KMS-11 (cell line): ENCODE measurements at regions not wholly inside any gene's neighbourhood (a gene's known extent, or its start where the extent isn't known, plus 50 kb on each side); places are given as distances from the start of the nearest gene placed in this dataset.

Source experiments
- H2AFZ ChIP-seq: fragments of 200-600 bp; sonication (generic); 2 replicates; pipeline ENCODE4 v1.6.1; 2016; ENCODE audit warnings: antibody characterized with exemption, mixed run types, low read depth
- H3K27ac ChIP-seq: fragments of 200-600 bp; sonication (generic); 2 replicates; pipeline ENCODE4 v1.6.1; 2016; ENCODE audit warnings: mild to moderate bottlenecking, mixed run types
- H3K27me3 ChIP-seq: fragments of 200-600 bp; sonication (generic); 2 replicates; pipeline ENCODE4 v1.6.1; 2017; ENCODE audit warnings: mild to moderate bottlenecking, low read depth, mixed run types, moderate library complexity; ENCODE audit not compliant: insufficient read depth
- H3K36me3 ChIP-seq: fragments of 200-600 bp; sonication (generic); 2 replicates; pipeline ENCODE4 v1.6.1; 2017; ENCODE audit warnings: mild to moderate bottlenecking, mixed run types; ENCODE audit not compliant: insufficient read depth
- H3K4me1 ChIP-seq: fragments of 200-600 bp; sonication (generic); 2 replicates; pipeline ENCODE4 v1.6.1; 2016; ENCODE audit warnings: mild to moderate bottlenecking, low read depth, mixed run types; ENCODE audit not compliant: poor library complexity, severe bottlenecking
- H3K4me2 ChIP-seq: fragments of 200-600 bp; sonication (generic); 2 replicates; pipeline ENCODE4 v1.7.0; 2016; ENCODE audit warnings: mild to moderate bottlenecking, mixed run types
- H3K4me3 ChIP-seq: fragments of 200-600 bp; sonication (generic); IDR thresholded peaks from 2 replicates; pipeline ENCODE4 v1.6.1; 2017; ENCODE audit warnings: low read depth, low read length, mixed read lengths; ENCODE audit not compliant: insufficient read depth
- H3K79me2 ChIP-seq: fragments of 200-600 bp; sonication (generic); 2 replicates; pipeline ENCODE4 v1.6.1; 2016; ENCODE audit warnings: low read depth, mixed run types; ENCODE audit not compliant: insufficient read depth
- H3K9ac ChIP-seq: fragments of 200-600 bp; sonication (generic); 2 replicates; pipeline ENCODE4 v1.6.1; 2016; ENCODE audit warnings: mild to moderate bottlenecking, mixed run types
- H4K20me1 ChIP-seq: fragments of 200-600 bp; sonication (generic); 2 replicates; pipeline ENCODE4 v1.6.1; 2016; ENCODE audit warnings: mild to moderate bottlenecking, mixed run types; ENCODE audit not compliant: insufficient read depth
- CTCF ChIP-seq: fragments of 200-600 bp; sonication (generic); conservative IDR thresholded peaks from 2 replicates; pipeline ENCODE4 v1.6.1; 2017; ENCODE audit warnings: low read depth, mild to moderate bottlenecking, antibody characterized with exemption, low read length, moderate library complexity, mixed read lengths

GRCh38 chr6:90940812-90941481 lies 354.1 kb upstream of the MAP3K7 start:
- peak overlapping the region; percentile 61 for H2AFZ ChIP-seq
- H3K4me3 ChIP-seq = no peak overlapping the region
- no peak overlapping the region for H3K4me2 ChIP-seq
- H3K27me3 ChIP-seq = no peaks in the 10 kb centered on the region
- no peak overlapping the region; the same call in 1 of the 2 replicates for H3K9ac ChIP-seq
- H3K79me2 ChIP-seq = no peaks in the 10 kb centered on the region
- no peaks in the 10 kb centered on the region for H4K20me1 ChIP-seq
- H3K27ac ChIP-seq = no peak overlapping the region
- H3K4me1 ChIP-seq = no peaks in the 10 kb centered on the region
- H3K36me3 ChIP-seq = no peaks in the 10 kb centered on the region
- peak; percentile 54; the same call in 1 of the 2 replicates for TF ChIP-seq CTCF

GRCh38 chr6:90939906-90940305 lies 353.0 kb upstream of the MAP3K7 start:
- H3K4me3 ChIP-seq = no peak overlapping the region
- H4K20me1 ChIP-seq = no peaks in the 10 kb centered on the region
- H3K4me1 ChIP-seq = no peaks in the 10 kb centered on the region
- no peak overlapping the region for H3K9ac ChIP-seq
- no peaks in the 10 kb centered on the region for H3K27me3 ChIP-seq
- H3K4me2 ChIP-seq = no peak overlapping the region; the same call in 1 of the 2 replicates
- no peak for TF ChIP-seq CTCF
- H2AFZ ChIP-seq = no peak overlapping the region
- H3K79me2 ChIP-seq = no peaks in the 10 kb centered on the region
- H3K27ac ChIP-seq = no peak overlapping the region
- H3K36me3 ChIP-seq = no peaks in the 10 kb centered on the region

GRCh38 chr6:90938122-90938521 lies 351.2 kb upstream of the MAP3K7 start:
- Histone ChIP-seq H4K20me1 (no peaks in the 10 kb centered on the region), H3K9ac (no peak overlapping the region), H3K79me2 (no peaks in the 10 kb centered on the region), H3K27ac (no peak overlapping the region), H3K36me3 (no peaks in the 10 kb centered on the region), H3K4me2 (no peak overlapping the region), H3K4me3 (no peak overlapping the region), H3K4me1 (no peaks in the 10 kb centered on the region), H2AFZ (no peak overlapping the region), H3K27me3 (no peaks in the 10 kb centered on the region)
- no peak for TF ChIP-seq CTCF

- TF ChIP-seq CTCF = no peak
- H3K79me2 ChIP-seq = no peaks in the 10 kb centered on the region
- no peak overlapping the region for H3K9ac ChIP-seq
- no peak overlapping the region for H3K4me3 ChIP-seq
- H4K20me1 ChIP-seq = no peaks in the 10 kb centered on the region
- no peaks in the 10 kb centered on the region for H3K36me3 ChIP-seq
- H2AFZ ChIP-seq = no peak overlapping the region
- no peaks in the 10 kb centered on the region for H3K27me3 ChIP-seq
- no peaks in the 10 kb centered on the region for H3K4me1 ChIP-seq
- H3K27ac ChIP-seq = no peak overlapping the region
- H3K4me2 ChIP-seq = no peak overlapping the region
Measured at GRCh38 chr6:90936286-90936685, 349.4 kb upstream of the MAP3K7 start.
